Ishikawa (cell line): ENCODE measurements at regions not wholly inside any gene's neighbourhood (a gene's known extent, or its start where the extent isn't known, plus 50 kb on each side); places are given as distances from the start of the nearest gene placed in this dataset.

Source experiments
- CEBPB ChIP-seq: IDR thresholded peaks from 2 replicates; pipeline ENCODE4 v1.6.1; 2012
- EP300 ChIP-seq: IDR thresholded peaks from 2 replicates; pipeline ENCODE4 v1.6.1; 2012; ENCODE audit warnings: borderline replicate concordance
- MAX ChIP-seq: IDR thresholded peaks from 2 replicates; pipeline ENCODE4 v1.6.1; 2012

DNA sequence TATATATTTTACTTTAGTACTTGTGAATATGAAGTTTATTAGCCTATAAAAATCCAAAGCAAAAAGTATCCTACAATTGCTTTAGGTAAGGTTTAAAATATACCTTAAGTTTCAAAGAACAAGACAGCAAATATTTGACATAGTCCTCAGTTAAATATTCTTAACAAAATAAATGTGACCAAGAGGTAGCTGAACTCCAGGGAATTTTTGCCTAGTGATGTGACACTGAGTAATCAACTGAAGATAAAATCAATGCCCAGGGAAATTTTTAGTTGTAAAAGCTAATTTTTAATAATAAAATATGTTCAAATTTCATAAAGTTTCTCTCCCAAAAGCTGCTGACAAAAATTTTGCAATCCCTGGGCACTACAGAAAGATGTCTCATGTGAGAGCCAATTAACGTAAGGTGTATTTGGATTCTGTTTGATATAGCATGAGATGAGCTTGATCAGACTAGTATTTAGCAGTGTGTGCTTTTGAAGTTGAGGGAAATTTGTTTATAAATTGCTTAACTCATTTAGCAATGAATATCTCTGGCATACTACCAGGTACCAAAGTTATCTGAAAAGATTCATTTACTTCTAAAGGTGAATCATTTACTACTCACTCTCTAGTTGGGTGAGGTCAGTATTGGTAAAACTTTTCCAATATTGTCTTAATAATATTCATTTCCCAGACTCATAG lies 80.2 kb upstream of the PALMD start:
- TF ChIP-seq EP300 (no peak), CEBPB (no peak), MAX (no peak)
